ENCODE measurements at regions not wholly inside any gene's neighbourhood (a gene's known extent, or its start where the extent isn't known, plus 50 kb on each side); places are given as distances from the start of the nearest gene placed in this dataset.

GRCh38 chr21:18959817-18960216 is 556.2 kb upstream of the TMPRSS15 start:
- DNase-seq (ENCODE audit: low read depth) = no peak

- DNase-seq (ENCODE audit: low read depth) = no peak
Observed at GRCh38 chr21:18960306-18960705, 556.7 kb upstream of the TMPRSS15 start.

GRCh38 chr21:18970416-18970815 is 566.8 kb upstream of the TMPRSS15 start:
- DNase-seq (ENCODE audit: low read depth) = no peak

GRCh38 chr21:18970941-18971340 is 567.4 kb upstream of the TMPRSS15 start:
- DNase-seq (ENCODE audit: low read depth) = no peak

GRCh38 chr21:18985584-18985983 is 582.0 kb upstream of the TMPRSS15 start:
- no peak for DNase-seq (ENCODE audit: low read depth)

- DNase-seq (ENCODE audit: low read depth) = no peak
Observed at GRCh38 chr21:18986197-18986596, 582.6 kb upstream of the TMPRSS15 start.

GRCh38 chr21:18987520-18988026 is 584.0 kb upstream of the TMPRSS15 start:
- no peak for DNase-seq (ENCODE audit: low read depth)

GRCh38 chr21:18989953-18990495 is 586.4 kb upstream of the TMPRSS15 start:
- DNase-seq (ENCODE audit: low read depth) = no peak

- DNase-seq (ENCODE audit: low read depth) = no peak
Observed at GRCh38 chr21:18991846-18992245, 588.3 kb upstream of the TMPRSS15 start.

- DNase-seq (ENCODE audit: low read depth) = no peak
Observed at GRCh38 chr21:19010251-19010650, 606.7 kb upstream of the TMPRSS15 start.

- no peak for DNase-seq (ENCODE audit: low read depth)
Observed at GRCh38 chr21:19010996-19011395, 607.4 kb upstream of the TMPRSS15 start.

- no peak for DNase-seq (ENCODE audit: low read depth)
Observed at GRCh38 chr21:19011451-19011850, 607.9 kb upstream of the TMPRSS15 start.

GRCh38 chr21:19013916-19014315 is 610.3 kb upstream of the TMPRSS15 start:
- no peak for DNase-seq (ENCODE audit: low read depth)

GRCh38 chr21:19018529-19018928 is 614.9 kb upstream of the TMPRSS15 start:
- no peak for DNase-seq (ENCODE audit: low read depth)

- DNase-seq (ENCODE audit: low read depth) = no peak
Observed at GRCh38 chr21:19022978-19023377, 619.4 kb upstream of the TMPRSS15 start.

GRCh38 chr21:19026911-19027310 is 623.3 kb upstream of the TMPRSS15 start:
- no peak for DNase-seq (ENCODE audit: low read depth)

GRCh38 chr21:19029816-19030215 is 626.2 kb upstream of the TMPRSS15 start:
- DNase-seq (ENCODE audit: low read depth) = no peak

GRCh38 chr21:19031953-19032352 is 628.4 kb upstream of the TMPRSS15 start:
- no peak for DNase-seq (ENCODE audit: low read depth)

- no peak for DNase-seq (ENCODE audit: low read depth)
Observed at GRCh38 chr21:19034041-19034440, 630.5 kb upstream of the TMPRSS15 start.

GRCh38 chr21:19034560-19034959 is 631.0 kb upstream of the TMPRSS15 start:
- no peak for DNase-seq (ENCODE audit: low read depth)

GRCh38 chr21:19045876-19046275 is 642.3 kb upstream of the TMPRSS15 start:
- DNase-seq (ENCODE audit: low read depth) = no peak

- DNase-seq (ENCODE audit: low read depth) = no peak
Observed at GRCh38 chr21:19048098-19048672, 644.6 kb upstream of the TMPRSS15 start.

GRCh38 chr21:19049567-19049966 is 646.0 kb upstream of the TMPRSS15 start:
- DNase-seq (ENCODE audit: low read depth) = no peak

- DNase-seq (ENCODE audit: low read depth) = no peak
Observed at GRCh38 chr21:19065164-19065563, 661.6 kb upstream of the TMPRSS15 start.
